GM12878 (cell line): ENCODE measurements at regions not wholly inside any gene's neighbourhood (a gene's known extent, or its start where the extent isn't known, plus 50 kb on each side); places are given as distances from the start of the nearest gene placed in this dataset.

Experiments
- ATAC-seq: fragments of 200-7000 bp; cut with Tn5 transposase; 3 replicates; pipeline ENCODE4 v1.9.1; 2020; ENCODE audit warnings: mild to moderate bottlenecking, moderate library complexity
- BruUV-seq: library from RNA; stranded (reverse); fragments of 400-500 nt; replicated peaks from 2 replicates; lab custom pipeline; 2021; lab: Mats Ljungman, UMichigan
- CTCF ChIA-PET: fragments of 300-600 bp; sonication (Branson Sonifier 250); formaldehyde crosslinking; extraction: SDS; loops from one replicate; lab custom pipeline; 2021; ENCODE audit warnings: inconsistent platforms; lab: Yijun Ruan, JAX
- POLR2A ChIA-PET: fragments of 350-600 bp; formaldehyde crosslinking; extraction: SDS; loops from one replicate; lab custom pipeline; 2021; ENCODE audit warnings: inconsistent platforms; lab: Charles Lee
- RAD21 ChIA-PET: fragments of 300-600 bp; sonication (Branson Sonifier 250); formaldehyde crosslinking; loops from one replicate; lab custom pipeline; 2023; ENCODE audit warnings: antibody characterized with exemption; ENCODE audit not compliant: unreplicated experiment; lab: Charles Lee
- SMC1A ChIA-PET: fragments of 300-600 bp; sonication (Branson Sonifier 250); formaldehyde crosslinking; loops from one replicate; lab custom pipeline; 2023; ENCODE audit not compliant: unreplicated experiment, uncharacterized antibody; lab: Charles Lee
- DNase-seq: peaks from one replicate; pipeline ENCODE4 v3.0.0-alpha.2; 2011; ENCODE audit warnings: low read depth, low spot score
- FAIRE-seq: peaks from 3 replicates; lab custom pipeline; 2011; peaks lifted over from hg19 to GRCh38; lab: Jason Lieb, UNC
- H2AFZ ChIP-seq: 2 replicates; pipeline ENCODE4 v1.6.0; 2011; ENCODE audit warnings: low read depth, low read length, control low read depth; ENCODE audit not compliant: control insufficient read depth
- H3K27ac ChIP-seq: 2 replicates; pipeline ENCODE4 v1.5.1; 2011; ENCODE audit warnings: control low read depth; ENCODE audit not compliant: control insufficient read depth, insufficient read depth
- H3K27me3 ChIP-seq, 2 experiments: replicated peaks in 1 of 2; 2 replicates each; pipeline versions ENCODE4 v1.6.0 to v1.6.1; 2011; ENCODE audit warnings: low read length in 1 of 2; ENCODE audit not compliant: control insufficient read depth in 2 of 2, insufficient read depth in 2 of 2
- H3K36me3 ChIP-seq, 2 experiments: 2 replicates each; pipeline ENCODE4 v1.5.1; 2011; ENCODE audit warnings: low read length in 1 of 2; ENCODE audit not compliant: control insufficient read depth in 2 of 2, insufficient read depth in 2 of 2
- H3K4me1 ChIP-seq: 2 replicates; pipeline ENCODE4 v1.6.1; 2011; ENCODE audit warnings: mild to moderate bottlenecking, low read length, moderate library complexity, mixed read lengths; ENCODE audit not compliant: control insufficient read depth, insufficient read depth
- H3K4me2 ChIP-seq: 2 replicates; pipeline ENCODE4 v1.6.0; 2011; ENCODE audit warnings: control low read depth; ENCODE audit not compliant: control insufficient read depth, insufficient read depth
- H3K4me3 ChIP-seq: fragments of 200-600 bp; sonication (generic); 2 replicates; pipeline ENCODE4 v1.5.1; 2016
- H3K79me2 ChIP-seq: 2 replicates; pipeline ENCODE4 v1.6.0; 2011; ENCODE audit warnings: low read length; ENCODE audit not compliant: control insufficient read depth, insufficient read depth
- H3K9ac ChIP-seq: 2 replicates; pipeline ENCODE4 v1.8.0; 2011; ENCODE audit warnings: low read length, control low read depth, mixed read lengths; ENCODE audit not compliant: control insufficient read depth, insufficient read depth
- H3K9me3 ChIP-seq: replicated peaks from 3 replicates; pipeline ENCODE4 v1.5.1; 2011; ENCODE audit warnings: mild to moderate bottlenecking, low read length; ENCODE audit not compliant: control insufficient read depth, insufficient read depth
- H4K20me1 ChIP-seq: 2 replicates; pipeline ENCODE4 v1.6.0; 2011; ENCODE audit not compliant: control insufficient read depth, insufficient read depth
- ATF3 ChIP-seq: IDR thresholded peaks from 2 replicates; pipeline ENCODE4 v1.6.1; 2011; ENCODE audit warnings: low read depth, mild to moderate bottlenecking, low read length, moderate library complexity, borderline replicate concordance; ENCODE audit errors: extremely low read depth
- CREM ChIP-seq: IDR thresholded peaks from 2 replicates; pipeline ENCODE4 v1.6.1; 2014; ENCODE audit warnings: antibody characterized with exemption, low read depth
- CTCF ChIP-seq, 3 experiments: IDR thresholded peaks in 2 of 3; conservative IDR thresholded peaks in 1 of 3; 2 replicates each; pipeline ENCODE4 v1.5.1; 2011; ENCODE audit warnings: low read depth in 3 of 3, low read length in 3 of 3, mild to moderate bottlenecking in 3 of 3, control low read depth in 2 of 3, moderate library complexity in 2 of 3, inconsistent platforms in 1 of 3, mixed read lengths in 1 of 3; ENCODE audit not compliant: control insufficient read depth in 2 of 3, insufficient read depth in 1 of 3; ENCODE audit errors: extremely low read depth in 1 of 3
- NFYB ChIP-seq: IDR thresholded peaks from 2 replicates; pipeline ENCODE4 v1.6.1; 2011; ENCODE audit warnings: low read depth, mild to moderate bottlenecking, low read length, improper control_type of control experiment, moderate library complexity; ENCODE audit not compliant: insufficient read depth
- NR2C2 ChIP-seq: IDR thresholded peaks from 2 replicates; pipeline ENCODE4 v1.6.1; 2011; ENCODE audit warnings: borderline replicate concordance, low read depth; ENCODE audit not compliant: control insufficient read depth, insufficient read length
- PAX8 ChIP-seq: fragments of 450-650 bp; IDR thresholded peaks from 2 replicates; pipeline ENCODE4 v1.6.1; 2017; ENCODE audit warnings: mild to moderate bottlenecking, moderate library complexity
- POLR2A ChIP-seq: IDR thresholded peaks from 2 replicates; pipeline ENCODE4 v1.6.1; 2011; ENCODE audit warnings: low read depth, mild to moderate bottlenecking, low read length
- POU2F2 ChIP-seq: IDR thresholded peaks from 3 replicates; pipeline ENCODE4 v1.6.1; 2011; ENCODE audit warnings: low read depth, mild to moderate bottlenecking, low read length, borderline replicate concordance
- SMC3 ChIP-seq: IDR thresholded peaks from 2 replicates; pipeline ENCODE4 v1.6.1; 2011; ENCODE audit warnings: low read length, improper control_type of control experiment, borderline replicate concordance
- USF1 ChIP-seq: IDR thresholded peaks from 2 replicates; pipeline ENCODE4 v1.6.1; 2011; ENCODE audit warnings: borderline replicate concordance, low read depth, mild to moderate bottlenecking, moderate library complexity, mixed read lengths, low read length; ENCODE audit not compliant: insufficient read depth; ENCODE audit errors: extremely low read length
- ZNF24 ChIP-seq: fragments of 450-650 bp; IDR thresholded peaks from 2 replicates; pipeline ENCODE4 v1.6.1; 2017; ENCODE audit warnings: antibody characterized with exemption, mild to moderate bottlenecking
- ZSCAN29 ChIP-seq: fragments of 450-650 bp; IDR thresholded peaks from 2 replicates; pipeline ENCODE4 v1.6.1; 2017; ENCODE audit warnings: mild to moderate bottlenecking, moderate library complexity
- WGBS: methylation state at CpG from one replicate; pipeline ENCODE4 v1.1.6; 2016; ENCODE audit warnings: low lambda C conversion rate; ENCODE audit not compliant: insufficient replicate concordance, insufficient coverage; ENCODE audit errors: missing lambda C conversion rate; 5-methylcytosine and 5-hydroxymethylcytosine counted together
- in situ Hi-C: fragments of 300-500 bp; cut with MboI; formaldehyde crosslinking; loops from 9 replicates; pipeline ENCODE4 v1.14.3; 2018; ENCODE audit warnings: mixed read lengths
- intact Hi-C: fragments of 100-400 bp; cut with micrococcal nuclease; formaldehyde crosslinking; loops from one replicate; pipeline ENCODE4 v1.14.2; 2022; ENCODE audit not compliant: unreplicated experiment
- TF ChIP-seq, protein P1 (sequence below): IDR thresholded peaks from 2 replicates; pipeline ENCODE4 v1.6.1; 2012; ENCODE audit warnings: mild to moderate bottlenecking, low read depth, low read length
- TF ChIP-seq, protein P2 (sequence below): IDR thresholded peaks from 2 replicates; pipeline ENCODE4 v1.6.1; 2012; ENCODE audit warnings: low read length, inconsistent platforms

DNA sequence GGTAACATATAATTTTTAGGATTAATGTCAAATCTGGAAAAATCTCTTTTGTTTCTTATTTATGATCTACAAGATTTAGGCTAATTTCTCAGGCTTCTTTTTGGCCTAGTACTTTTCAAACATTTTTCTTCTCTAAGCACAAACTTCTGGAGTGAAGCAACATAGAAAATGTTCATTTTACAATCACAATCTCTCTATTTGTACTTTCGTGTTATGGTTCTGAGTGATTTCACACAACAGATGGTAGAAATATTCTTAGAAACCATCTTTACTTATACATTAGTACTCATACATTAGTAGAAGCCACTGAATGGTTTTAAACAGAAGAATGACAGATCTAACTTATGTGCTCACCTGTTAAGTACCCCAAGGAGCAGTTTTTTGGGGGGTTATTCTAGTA lies 106.3 kb upstream of the ANO3 start (continued):
- TF ChIP-seq CREM = no peak
- TF ChIP-seq NR2C2 = no peak

GRCh38 chr11:26227301-26227746 lies 104.6 kb upstream of the ANO3 start:
- no peak overlapping the region for H3K4me3 ChIP-seq
- H3K9me3 ChIP-seq = no peaks in the 10 kb centered on the region
- DNase-seq (peak; percentile 24), ATAC-seq (peak; percentile 88), FAIRE-seq (peak; percentile 83)
- H3K36me3 ChIP-seq = no peaks in the 10 kb centered on the region
- WGBS = 12% methylated on average over 5 of the region's 5 CpGs
- no peaks in the 10 kb centered on the region for H3K27me3 ChIP-seq
- no peaks in the 10 kb centered on the region for H4K20me1 ChIP-seq
- H3K9ac ChIP-seq = no peak overlapping the region
- no TSS peak for BruUV-seq
- in situ Hi-C loops (no loop called here), intact Hi-C loops (loop anchor here (1.0 kb wide), 1 partner anchor 245 kb away; no protein-coding TSS in a partner anchor)
- H3K4me1 ChIP-seq = no peaks in the 10 kb centered on the region
- RAD21 ChIA-PET = interaction anchor here (1.0 to 2.1 kb wide), 3 partner anchors 242 to 246 kb away, joined by 3 to 13 read pairs (median 4); no protein-coding TSS in a partner anchor
- CTCF ChIA-PET = interaction anchor here (0.6 to 3.1 kb wide), 6 partner anchors 8 to 247 kb away, joined by 3 to 34 read pairs (median 3); no protein-coding TSS in a partner anchor
- H3K4me2 ChIP-seq = no peak overlapping the region
- POLR2A ChIA-PET = no interaction called here
- no peak overlapping the region for H3K27ac ChIP-seq
- no peak overlapping the region for H2AFZ ChIP-seq
- SMC1A ChIA-PET = interaction anchor here (1.1 to 3.5 kb wide), 2 partner anchors 21 to 245 kb away, joined by 4 to 14 read pairs; no protein-coding TSS in a partner anchor
- H3K79me2 ChIP-seq = no peaks in the 10 kb centered on the region
- TF ChIP-seq, protein P1, sequence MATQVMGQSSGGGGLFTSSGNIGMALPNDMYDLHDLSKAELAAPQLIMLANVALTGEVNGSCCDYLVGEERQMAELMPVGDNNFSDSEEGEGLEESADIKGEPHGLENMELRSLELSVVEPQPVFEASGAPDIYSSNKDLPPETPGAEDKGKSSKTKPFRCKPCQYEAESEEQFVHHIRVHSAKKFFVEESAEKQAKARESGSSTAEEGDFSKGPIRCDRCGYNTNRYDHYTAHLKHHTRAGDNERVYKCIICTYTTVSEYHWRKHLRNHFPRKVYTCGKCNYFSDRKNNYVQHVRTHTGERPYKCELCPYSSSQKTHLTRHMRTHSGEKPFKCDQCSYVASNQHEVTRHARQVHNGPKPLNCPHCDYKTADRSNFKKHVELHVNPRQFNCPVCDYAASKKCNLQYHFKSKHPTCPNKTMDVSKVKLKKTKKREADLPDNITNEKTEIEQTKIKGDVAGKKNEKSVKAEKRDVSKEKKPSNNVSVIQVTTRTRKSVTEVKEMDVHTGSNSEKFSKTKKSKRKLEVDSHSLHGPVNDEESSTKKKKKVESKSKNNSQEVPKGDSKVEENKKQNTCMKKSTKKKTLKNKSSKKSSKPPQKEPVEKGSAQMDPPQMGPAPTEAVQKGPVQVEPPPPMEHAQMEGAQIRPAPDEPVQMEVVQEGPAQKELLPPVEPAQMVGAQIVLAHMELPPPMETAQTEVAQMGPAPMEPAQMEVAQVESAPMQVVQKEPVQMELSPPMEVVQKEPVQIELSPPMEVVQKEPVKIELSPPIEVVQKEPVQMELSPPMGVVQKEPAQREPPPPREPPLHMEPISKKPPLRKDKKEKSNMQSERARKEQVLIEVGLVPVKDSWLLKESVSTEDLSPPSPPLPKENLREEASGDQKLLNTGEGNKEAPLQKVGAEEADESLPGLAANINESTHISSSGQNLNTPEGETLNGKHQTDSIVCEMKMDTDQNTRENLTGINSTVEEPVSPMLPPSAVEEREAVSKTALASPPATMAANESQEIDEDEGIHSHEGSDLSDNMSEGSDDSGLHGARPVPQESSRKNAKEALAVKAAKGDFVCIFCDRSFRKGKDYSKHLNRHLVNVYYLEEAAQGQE = no peak
- TF ChIP-seq POLR2A (no peak), PAX8 (no peak), POU2F2 (peak; percentile 16; the same call in 1 of the 3 replicates), ZSCAN29 (no peak), NFYB (no peak), ZNF24 (no peak), USF1 (no peak), ATF3 (no peak), SMC3 (peak; percentile 76), CTCF (IDR thresholded peaks at IDR 0.05 in 2 of 3, conservative IDR thresholded peaks at IDR 0.05 in 1 of 3; ENCODE audit: control insufficient read depth in 2 of 3, extremely low read depth in 1 of 3, insufficient read depth in 1 of 3, low read depth in 3 of 3, low read length in 3 of 3) (peak; percentile 29 to 66 (median 53); a peak in 5 of 6 replicates)
- TF ChIP-seq, protein P2, sequence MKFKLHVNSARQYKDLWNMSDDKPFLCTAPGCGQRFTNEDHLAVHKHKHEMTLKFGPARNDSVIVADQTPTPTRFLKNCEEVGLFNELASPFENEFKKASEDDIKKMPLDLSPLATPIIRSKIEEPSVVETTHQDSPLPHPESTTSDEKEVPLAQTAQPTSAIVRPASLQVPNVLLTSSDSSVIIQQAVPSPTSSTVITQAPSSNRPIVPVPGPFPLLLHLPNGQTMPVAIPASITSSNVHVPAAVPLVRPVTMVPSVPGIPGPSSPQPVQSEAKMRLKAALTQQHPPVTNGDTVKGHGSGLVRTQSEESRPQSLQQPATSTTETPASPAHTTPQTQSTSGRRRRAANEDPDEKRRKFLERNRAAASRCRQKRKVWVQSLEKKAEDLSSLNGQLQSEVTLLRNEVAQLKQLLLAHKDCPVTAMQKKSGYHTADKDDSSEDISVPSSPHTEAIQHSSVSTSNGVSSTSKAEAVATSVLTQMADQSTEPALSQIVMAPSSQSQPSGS = no peak
